ENCODE measurements at regions not wholly inside any gene's neighbourhood (a gene's known extent, or its start where the extent isn't known, plus 50 kb on each side); places are given as distances from the start of the nearest gene placed in this dataset.

- TF ChIP-seq ZNF384 (IDR thresholded peaks at IDR 0.05) (no peak), TARDBP (IDR thresholded peaks at IDR 0.05) (no peak), BHLHE40 (IDR thresholded peaks at IDR 0.05; ENCODE audit: borderline replicate concordance) (no peak), FOXK2 (IDR thresholded peaks at IDR 0.05) (no peak)
Measured at GRCh38 chr1:214120191-214120590, 132.4 kb downstream of the PROX1 start.
